C4-2B (cell line): ENCODE measurements at regions not wholly inside any gene's neighbourhood (a gene's known extent, or its start where the extent isn't known, plus 50 kb on each side); places are given as distances from the start of the nearest gene placed in this dataset.

Experiments used
- ZFX ChIP-seq: fragments of 450-650 bp; IDR thresholded peaks from 2 replicates; pipeline ENCODE4 v1.6.1; 2017
- TF ChIP-seq, protein P1 (sequence below): fragments of 450-650 bp; conservative IDR thresholded peaks from 2 replicates; pipeline ENCODE4 v1.5.1; 2017; ENCODE audit warnings: mild to moderate bottlenecking

- TF ChIP-seq, protein P1, sequence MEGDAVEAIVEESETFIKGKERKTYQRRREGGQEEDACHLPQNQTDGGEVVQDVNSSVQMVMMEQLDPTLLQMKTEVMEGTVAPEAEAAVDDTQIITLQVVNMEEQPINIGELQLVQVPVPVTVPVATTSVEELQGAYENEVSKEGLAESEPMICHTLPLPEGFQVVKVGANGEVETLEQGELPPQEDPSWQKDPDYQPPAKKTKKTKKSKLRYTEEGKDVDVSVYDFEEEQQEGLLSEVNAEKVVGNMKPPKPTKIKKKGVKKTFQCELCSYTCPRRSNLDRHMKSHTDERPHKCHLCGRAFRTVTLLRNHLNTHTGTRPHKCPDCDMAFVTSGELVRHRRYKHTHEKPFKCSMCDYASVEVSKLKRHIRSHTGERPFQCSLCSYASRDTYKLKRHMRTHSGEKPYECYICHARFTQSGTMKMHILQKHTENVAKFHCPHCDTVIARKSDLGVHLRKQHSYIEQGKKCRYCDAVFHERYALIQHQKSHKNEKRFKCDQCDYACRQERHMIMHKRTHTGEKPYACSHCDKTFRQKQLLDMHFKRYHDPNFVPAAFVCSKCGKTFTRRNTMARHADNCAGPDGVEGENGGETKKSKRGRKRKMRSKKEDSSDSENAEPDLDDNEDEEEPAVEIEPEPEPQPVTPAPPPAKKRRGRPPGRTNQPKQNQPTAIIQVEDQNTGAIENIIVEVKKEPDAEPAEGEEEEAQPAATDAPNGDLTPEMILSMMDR = no peak
- TF ChIP-seq ZFX = no peak
Observed at GRCh38 chr1:87239997-87240605, 88.6 kb upstream of the LMO4 start.
